Stimulated activated CD4-positive, alpha-beta T cell treated with anti-CD3 and anti-CD28 coated beads, TNF-alpha, amount 100 ng/mL, for 24 hours (primary cell): ENCODE measurements at regions not wholly inside any gene's neighbourhood (a gene's known extent, or its start where the extent isn't known, plus 50 kb on each side); places are given as distances from the start of the nearest gene placed in this dataset.
"Not testable (repeated sequence)": the region's sequence is repeated elsewhere in the genome, so short reads cannot be mapped to it uniquely, and the experiment has no call there.

Experiments
- DNase-seq, 3 experiments: peaks; one replicate each; pipeline ENCODE4 v3.0.0-alpha.2; 2020; ENCODE audit warnings: low read depth in 3 of 3

GRCh38 chr2:166743482-166743881 lies 144.8 kb upstream of the XIRP2 start:
- DNase-seq: not testable (repeated sequence)

GRCh38 chr2:166727095-166727494 lies 161.2 kb upstream of the XIRP2 start:
- DNase-seq: no peak

- DNase-seq: no peak
Measured at GRCh38 chr2:166725927-166726924, 162.1 kb upstream of the XIRP2 start.

GRCh38 chr2:166716968-166717367 lies 171.3 kb upstream of the XIRP2 start:
- DNase-seq: no peak

GRCh38 chr2:166700079-166700478 lies 188.2 kb upstream of the XIRP2 start:
- DNase-seq: no peak

- DNase-seq: no peak
Measured at GRCh38 chr2:166695154-166695553, 193.1 kb upstream of the XIRP2 start.

- DNase-seq: not testable (repeated sequence)
Measured at GRCh38 chr2:166686057-166686456, 192.0 kb upstream of the SCN7A start.

- no peak for DNase-seq
Measured at GRCh38 chr2:166677996-166678395, 183.9 kb upstream of the SCN7A start.

- no peak for DNase-seq
Measured at GRCh38 chr2:166676716-166677115, 182.7 kb upstream of the SCN7A start.

- DNase-seq: no peak
Measured at GRCh38 chr2:166675553-166675952, 181.5 kb upstream of the SCN7A start.

- no peak for DNase-seq
Measured at GRCh38 chr2:166673986-166674385, 179.9 kb upstream of the SCN7A start.

- no peak for DNase-seq
Measured at GRCh38 chr2:166671801-166672200, 177.8 kb upstream of the SCN7A start.

GRCh38 chr2:166671235-166671634 lies 177.2 kb upstream of the SCN7A start:
- no peak for DNase-seq

GRCh38 chr2:166665991-166666940 lies 172.2 kb upstream of the SCN7A start:
- no peak for DNase-seq

- DNase-seq: no peak
Measured at GRCh38 chr2:166661824-166662223, 167.8 kb upstream of the SCN7A start.

- no peak for DNase-seq
Measured at GRCh38 chr2:166661391-166661790, 167.3 kb upstream of the SCN7A start.

- no peak for DNase-seq
Measured at GRCh38 chr2:166658901-166659300, 164.9 kb upstream of the SCN7A start.

- no peak for DNase-seq
Measured at GRCh38 chr2:166653185-166653813, 159.2 kb upstream of the SCN7A start.

- no peak for DNase-seq
Measured at GRCh38 chr2:166651991-166652390, 157.9 kb upstream of the SCN7A start.

- DNase-seq: no peak
Measured at GRCh38 chr2:166651080-166651675, 157.1 kb upstream of the SCN7A start.

- no peak for DNase-seq
Measured at GRCh38 chr2:166647935-166648334, 153.9 kb upstream of the SCN7A start.
